A673 (cell line): ENCODE measurements at regions not wholly inside any gene's neighbourhood (a gene's known extent, or its start where the extent isn't known, plus 50 kb on each side); places are given as distances from the start of the nearest gene placed in this dataset.

Experiments used
- EZH2 ChIP-seq: fragments of 200-600 bp; sonication (generic); IDR thresholded peaks from 2 replicates; pipeline ENCODE4 v1.6.1; 2017; ENCODE audit warnings: borderline replicate concordance, low read depth, mild to moderate bottlenecking, mixed read lengths, antibody characterized with exemption, low read length; ENCODE audit not compliant: poor library complexity, severe bottlenecking
- TF ChIP-seq, protein P1 (sequence below): fragments of 300-800, 200-600 bp; sonication (generic); conservative IDR thresholded peaks from 2 replicates; pipeline ENCODE4 v1.5.1; 2017; ENCODE audit warnings: low read depth, mild to moderate bottlenecking, antibody characterized with exemption, low read length, moderate library complexity, mixed read lengths

DNA sequence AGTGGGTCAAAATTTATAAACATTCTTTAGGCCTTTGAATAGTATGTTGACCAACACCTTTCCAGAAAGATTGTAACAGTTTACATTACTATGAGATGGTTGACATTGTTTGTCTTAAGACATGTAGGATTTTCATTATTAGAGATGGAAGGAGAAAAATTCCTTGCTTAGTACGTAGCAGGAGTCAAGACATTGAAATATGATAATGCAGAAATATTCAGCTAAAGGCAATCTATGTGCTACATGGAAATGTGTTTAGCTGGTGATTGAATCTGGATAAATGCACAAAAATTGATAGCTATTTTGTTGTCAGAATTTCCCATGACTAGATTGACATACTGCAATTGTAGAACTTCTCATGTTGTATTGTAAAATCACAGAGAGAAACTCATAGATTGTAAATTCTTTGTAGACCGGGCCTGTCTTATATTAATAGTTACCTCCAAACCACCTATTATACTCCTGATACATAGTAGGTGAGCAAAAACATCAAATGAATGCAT, 370.4 kb upstream of the CBLB start:
- TF ChIP-seq, protein P1, sequence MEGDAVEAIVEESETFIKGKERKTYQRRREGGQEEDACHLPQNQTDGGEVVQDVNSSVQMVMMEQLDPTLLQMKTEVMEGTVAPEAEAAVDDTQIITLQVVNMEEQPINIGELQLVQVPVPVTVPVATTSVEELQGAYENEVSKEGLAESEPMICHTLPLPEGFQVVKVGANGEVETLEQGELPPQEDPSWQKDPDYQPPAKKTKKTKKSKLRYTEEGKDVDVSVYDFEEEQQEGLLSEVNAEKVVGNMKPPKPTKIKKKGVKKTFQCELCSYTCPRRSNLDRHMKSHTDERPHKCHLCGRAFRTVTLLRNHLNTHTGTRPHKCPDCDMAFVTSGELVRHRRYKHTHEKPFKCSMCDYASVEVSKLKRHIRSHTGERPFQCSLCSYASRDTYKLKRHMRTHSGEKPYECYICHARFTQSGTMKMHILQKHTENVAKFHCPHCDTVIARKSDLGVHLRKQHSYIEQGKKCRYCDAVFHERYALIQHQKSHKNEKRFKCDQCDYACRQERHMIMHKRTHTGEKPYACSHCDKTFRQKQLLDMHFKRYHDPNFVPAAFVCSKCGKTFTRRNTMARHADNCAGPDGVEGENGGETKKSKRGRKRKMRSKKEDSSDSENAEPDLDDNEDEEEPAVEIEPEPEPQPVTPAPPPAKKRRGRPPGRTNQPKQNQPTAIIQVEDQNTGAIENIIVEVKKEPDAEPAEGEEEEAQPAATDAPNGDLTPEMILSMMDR: no peak
- no peak for TF ChIP-seq EZH2
